ENCODE measurements at regions not wholly inside any gene's neighbourhood (a gene's known extent, or its start where the extent isn't known, plus 50 kb on each side); places are given as distances from the start of the nearest gene placed in this dataset.

DNA sequence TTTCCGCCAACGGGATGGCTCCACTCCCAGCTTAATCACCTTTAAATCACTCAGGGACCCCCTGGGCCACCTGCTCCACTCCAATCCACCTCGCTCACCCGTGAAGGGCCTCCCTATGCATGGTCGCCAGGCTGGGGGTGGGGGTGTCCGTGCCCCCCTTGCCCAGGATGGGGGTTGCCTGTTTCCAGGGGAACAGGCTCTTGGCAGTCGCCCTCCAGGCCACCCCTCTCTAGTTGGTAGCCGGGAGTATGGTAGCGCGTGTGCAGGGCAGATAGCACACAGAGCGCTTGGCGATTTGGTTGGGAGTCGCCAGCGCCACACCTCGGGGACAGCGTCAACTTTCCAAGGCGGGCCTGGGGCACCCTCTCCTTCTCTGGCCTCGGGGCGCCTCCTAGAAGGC is 134.9 kb upstream of the ZNF92 start:
- Histone ChIP-seq H3K4ac (replicated peaks; ENCODE audit: insufficient read length, low read depth, low read length) (no peak overlapping the region), H3K14ac (ENCODE audit: insufficient read length) (no peak overlapping the region), H3K18ac (ENCODE audit: extremely low read depth, low read length) (no peak overlapping the region), H3K36me3 (ENCODE audit: control insufficient read depth in 2 of 4, insufficient read depth in 4 of 4, low read length in 3 of 4) (no peaks in the 10 kb centered on the region), H2BK120ac (replicated peaks; ENCODE audit: low read depth, low read length) (no peak overlapping the region), H4K5ac (ENCODE audit: insufficient read length, low read depth, low read length) (no peak overlapping the region), H2AFZ (ENCODE audit: low read length) (no peak overlapping the region), H2BK15ac (ENCODE audit: low read length) (no peak overlapping the region), H2BK20ac (ENCODE audit: low read length) (no peak overlapping the region), H2BK12ac (ENCODE audit: low read depth, low read length) (no peak overlapping the region), H3K23ac (ENCODE audit: insufficient read length) (no peak overlapping the region), H4K8ac (ENCODE audit: extremely low read depth, insufficient read depth, low read length) (no peak overlapping the region), H3K4me3 (ENCODE audit: extremely low read depth in 1 of 4, insufficient read depth in 2 of 4, low read depth in 3 of 4, low read length in 4 of 4) (no peak overlapping the region), H2BK5ac (ENCODE audit: low read depth, low read length) (no peak overlapping the region), H4K20me1 (replicated peaks in 1 of 2; ENCODE audit: control insufficient read depth in 1 of 2, insufficient read depth in 2 of 2, low read length in 2 of 2) (no peaks in the 10 kb centered on the region), H2AK5ac (ENCODE audit: low read depth, low read length) (no peak overlapping the region; the same call in 1 of the 2 replicates), H3K23me2 (ENCODE audit: low read depth, low read length) (peaks cover 9% of the 10 kb centered on the region; the same call in 1 of the 2 replicates), H3K4me1 (replicated peaks in 1 of 4; ENCODE audit: control insufficient read depth in 3 of 4, insufficient read depth in 4 of 4, low read length in 3 of 4) (peaks cover 0 to 8% (median 0%) of the 10 kb centered on the region in 4 experiments; a peak in 1 of 7 replicates), H4K91ac (replicated peaks; ENCODE audit: insufficient read length, low read length) (no peak overlapping the region), H3K9ac (replicated peaks in 1 of 4; ENCODE audit: extremely low read depth in 1 of 4, low read depth in 3 of 4, low read length in 3 of 4) (no peak overlapping the region; a peak in 1 of 7 replicates), H3K9me3 (ENCODE audit: insufficient read depth in 2 of 2, low read depth in 1 of 2, low read length in 1 of 2) (no peaks in the 10 kb centered on the region), H3K27ac (ENCODE audit: low read depth, low read length) (no peak overlapping the region), H3K79me2 (ENCODE audit: control insufficient read depth in 1 of 2, insufficient read depth in 2 of 2, low read length in 2 of 2) (no peaks in the 10 kb centered on the region), H3K27me3 (replicated peaks in 1 of 4; ENCODE audit: control insufficient read depth in 3 of 4, extremely low read depth in 1 of 4, insufficient read depth in 3 of 4, low read length in 3 of 4) (peaks cover 0 to 4% (median 0%) of the 10 kb centered on the region in 4 experiments; a peak in 1 of 7 replicates), H3K4me2 (ENCODE audit: insufficient read depth in 1 of 2, low read depth in 2 of 2, low read length in 2 of 2) (peak overlapping the region in 1 of 2 experiments; percentile 47; a peak in 1 of 4 replicates), H3K56ac (replicated peaks; ENCODE audit: insufficient read length, low read depth, low read length) (no peak overlapping the region), H3K79me1 (ENCODE audit: low read depth, low read length) (no peaks in the 10 kb centered on the region)
- WGBS, 2 experiments (ENCODE audit: extremely low coverage in 1 of 2, insufficient coverage in 1 of 2, insufficient read length in 1 of 2, insufficient replicate concordance in 2 of 2, low coverage in 1 of 2, low lambda C conversion rate in 2 of 2, missing lambda C conversion rate in 1 of 2) = 93% methylated on average over 19 of the region's 19 CpGs; no CpG with 5 or more reads in 1 of the 2 experiments
- DNase-seq (ENCODE audit: low read depth in 1 of 2, low spot score in 2 of 2) (peak in 1 of 2 experiments; percentile 46), FAIRE-seq (no peak)
- CTCF ChIA-PET (ENCODE audit: partially characterized antibody) = interaction anchor here (1.0 to 1.1 kb wide), 2 partner anchors 9 to 69 kb away, joined by 3 to 4 read pairs; no protein-coding TSS in a partner anchor
- POLR2A ChIA-PET (ENCODE audit: partially characterized antibody) = interaction anchor here (0.5 to 0.9 kb wide), 2 partner anchors 8 to 10 kb away, joined by 3 read pairs; no protein-coding TSS in a partner anchor
- no peak for TF ChIP-seq JUN (IDR thresholded peaks at IDR 0.05; ENCODE audit: low read depth, low read length)
- TF ChIP-seq SIX5 (IDR thresholded peaks at IDR 0.05; ENCODE audit: low read depth, low read length) = no peak
- TF ChIP-seq KDM5A (IDR thresholded peaks at IDR 0.05; ENCODE audit: low read length) = no peak
- TF ChIP-seq, protein P1, sequence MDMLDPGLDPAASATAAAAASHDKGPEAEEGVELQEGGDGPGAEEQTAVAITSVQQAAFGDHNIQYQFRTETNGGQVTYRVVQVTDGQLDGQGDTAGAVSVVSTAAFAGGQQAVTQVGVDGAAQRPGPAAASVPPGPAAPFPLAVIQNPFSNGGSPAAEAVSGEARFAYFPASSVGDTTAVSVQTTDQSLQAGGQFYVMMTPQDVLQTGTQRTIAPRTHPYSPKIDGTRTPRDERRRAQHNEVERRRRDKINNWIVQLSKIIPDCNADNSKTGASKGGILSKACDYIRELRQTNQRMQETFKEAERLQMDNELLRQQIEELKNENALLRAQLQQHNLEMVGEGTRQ (IDR thresholded peaks at IDR 0.05; ENCODE audit: low read length) = no peak
- TF ChIP-seq CREB1 (IDR thresholded peaks at IDR 0.05) = no peak
